ENCODE measurements at regions not wholly inside any gene's neighbourhood (a gene's known extent, or its start where the extent isn't known, plus 50 kb on each side); places are given as distances from the start of the nearest gene placed in this dataset.

DNA sequence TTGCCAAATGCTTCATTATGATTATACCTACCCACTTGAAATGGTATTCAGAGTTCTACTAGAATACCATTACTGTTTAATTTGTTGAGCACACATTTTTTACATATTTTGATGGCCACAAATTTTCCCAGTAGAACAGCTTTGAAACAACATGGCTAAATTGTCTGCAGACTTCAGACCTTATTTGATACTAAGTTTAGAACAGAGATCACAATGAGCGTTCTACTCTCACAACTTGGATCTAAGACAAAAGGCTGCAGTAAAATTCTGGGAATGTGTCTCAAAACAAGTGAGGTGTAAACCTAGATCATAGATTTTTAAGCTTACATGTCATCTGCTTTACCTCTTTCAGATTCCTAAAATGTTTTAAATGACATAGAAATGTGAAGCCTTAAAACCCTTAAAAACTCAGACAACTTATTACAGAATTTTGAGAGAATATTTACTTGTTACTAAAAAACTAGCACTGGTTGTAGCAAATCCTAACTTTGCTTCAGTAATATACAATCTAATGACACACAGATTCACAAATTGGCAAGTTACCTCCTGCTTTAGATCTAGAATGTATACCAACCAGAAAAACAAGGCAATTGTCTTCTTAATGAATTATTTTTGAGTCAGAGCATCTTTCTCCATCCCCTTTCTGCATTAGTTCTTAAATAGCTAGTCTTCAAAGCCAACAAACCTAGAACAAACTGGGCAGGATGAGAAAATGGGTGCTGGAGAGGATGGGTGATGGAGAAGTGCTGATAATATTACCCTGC, 243.3 kb downstream of the SLC7A11 start:
- TF ChIP-seq, protein P1, sequence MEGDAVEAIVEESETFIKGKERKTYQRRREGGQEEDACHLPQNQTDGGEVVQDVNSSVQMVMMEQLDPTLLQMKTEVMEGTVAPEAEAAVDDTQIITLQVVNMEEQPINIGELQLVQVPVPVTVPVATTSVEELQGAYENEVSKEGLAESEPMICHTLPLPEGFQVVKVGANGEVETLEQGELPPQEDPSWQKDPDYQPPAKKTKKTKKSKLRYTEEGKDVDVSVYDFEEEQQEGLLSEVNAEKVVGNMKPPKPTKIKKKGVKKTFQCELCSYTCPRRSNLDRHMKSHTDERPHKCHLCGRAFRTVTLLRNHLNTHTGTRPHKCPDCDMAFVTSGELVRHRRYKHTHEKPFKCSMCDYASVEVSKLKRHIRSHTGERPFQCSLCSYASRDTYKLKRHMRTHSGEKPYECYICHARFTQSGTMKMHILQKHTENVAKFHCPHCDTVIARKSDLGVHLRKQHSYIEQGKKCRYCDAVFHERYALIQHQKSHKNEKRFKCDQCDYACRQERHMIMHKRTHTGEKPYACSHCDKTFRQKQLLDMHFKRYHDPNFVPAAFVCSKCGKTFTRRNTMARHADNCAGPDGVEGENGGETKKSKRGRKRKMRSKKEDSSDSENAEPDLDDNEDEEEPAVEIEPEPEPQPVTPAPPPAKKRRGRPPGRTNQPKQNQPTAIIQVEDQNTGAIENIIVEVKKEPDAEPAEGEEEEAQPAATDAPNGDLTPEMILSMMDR (IDR thresholded peaks at IDR 0.05; ENCODE audit: borderline replicate concordance, extremely low read depth, low read length, poor library complexity, severe bottlenecking): no peak
- TF ChIP-seq EZH2 (IDR thresholded peaks at IDR 0.05; ENCODE audit: borderline replicate concordance, low read depth, low read length, severe bottlenecking): no peak
